ENCODE measurements at regions not wholly inside any gene's neighbourhood (a gene's known extent, or its start where the extent isn't known, plus 50 kb on each side); places are given as distances from the start of the nearest gene placed in this dataset.

GRCh38 chr17:34176440-34176839, 78.6 kb upstream of the CCL2 start:
- ChIA-PET CTCF (interaction anchor here (0.9 to 1.9 kb wide), 3 partner anchors 10 to 186 kb away, joined by 3 to 5 read pairs (median 3); no protein-coding TSS in a partner anchor), POLR2A (no interaction called here)
- Histone ChIP-seq H3K36me3 (ENCODE audit: control insufficient read depth, insufficient read depth, low read length) (no peaks in the 10 kb centered on the region), H3K4me3 (ENCODE audit: low read depth, low read length) (no peak overlapping the region), H3K27me3 (ENCODE audit: control insufficient read depth, insufficient read depth, low read length) (no peaks in the 10 kb centered on the region)
- no peak for DNase-seq (ENCODE audit: low read depth)
- TF ChIP-seq CTCF (IDR thresholded peaks at IDR 0.05; ENCODE audit: insufficient read depth, low read depth, low read length), result no peak

- Histone ChIP-seq H3K36me3 (ENCODE audit: control insufficient read depth, insufficient read depth, low read length) (no peaks in the 10 kb centered on the region), H3K27me3 (ENCODE audit: control insufficient read depth, insufficient read depth, low read length) (peaks cover 3% of the 10 kb centered on the region; the same call in 1 of the 2 replicates), H3K4me3 (ENCODE audit: low read depth, low read length) (no peak overlapping the region)
- POLR2A ChIA-PET, result interaction anchor here (0.7 kb wide), 1 partner anchor 43 kb away, joined by 3 read pairs; no protein-coding TSS in a partner anchor
- TF ChIP-seq CTCF (IDR thresholded peaks at IDR 0.05; ENCODE audit: insufficient read depth, low read depth, low read length), result no peak
- CTCF ChIA-PET, result interaction anchor here (1.2 to 1.5 kb wide), 3 partner anchors 19 to 184 kb away, joined by 3 to 6 read pairs (median 4); no protein-coding TSS in a partner anchor
- DNase-seq (ENCODE audit: low read depth), result peak; percentile 72
Measured at GRCh38 chr17:34177642-34178041, 77.4 kb upstream of the CCL2 start.

GRCh38 chr17:34178092-34178491, 77.0 kb upstream of the CCL2 start:
- Histone ChIP-seq H3K4me3 (ENCODE audit: low read depth, low read length) (no peak overlapping the region), H3K36me3 (ENCODE audit: control insufficient read depth, insufficient read depth, low read length) (no peaks in the 10 kb centered on the region), H3K27me3 (ENCODE audit: control insufficient read depth, insufficient read depth, low read length) (peaks cover 3% of the 10 kb centered on the region; the same call in 1 of the 2 replicates)
- ChIA-PET CTCF (interaction anchor here (1.2 to 1.5 kb wide), 2 partner anchors 23 to 184 kb away, joined by 4 to 6 read pairs; no protein-coding TSS in a partner anchor), POLR2A (interaction anchor here (0.6 kb wide), 1 partner anchor 1079 kb away, joined by 5 read pairs; no protein-coding TSS in a partner anchor)
- no peak for DNase-seq (ENCODE audit: low read depth)
- no peak for TF ChIP-seq CTCF (IDR thresholded peaks at IDR 0.05; ENCODE audit: insufficient read depth, low read depth, low read length)

- Histone ChIP-seq H3K4me3 (ENCODE audit: low read depth, low read length) (no peak overlapping the region), H3K36me3 (ENCODE audit: control insufficient read depth, insufficient read depth, low read length) (no peaks in the 10 kb centered on the region), H3K27me3 (ENCODE audit: control insufficient read depth, insufficient read depth, low read length) (peaks cover 3% of the 10 kb centered on the region; the same call in 1 of the 2 replicates)
- ChIA-PET POLR2A (no interaction called here), CTCF (interaction anchor here (1.0 to 1.7 kb wide), 3 partner anchors 9 to 179 kb away, joined by 3 to 13 read pairs (median 4); no protein-coding TSS in a partner anchor)
- TF ChIP-seq CTCF (IDR thresholded peaks at IDR 0.05; ENCODE audit: insufficient read depth, low read depth, low read length), result no peak
- DNase-seq (ENCODE audit: low read depth), result no peak
Measured at GRCh38 chr17:34182036-34182803, 72.9 kb upstream of the CCL2 start.

GRCh38 chr17:34195987-34196386, 59.1 kb upstream of the CCL2 start:
- Histone ChIP-seq H3K36me3 (ENCODE audit: control insufficient read depth, insufficient read depth, low read length) (no peaks in the 10 kb centered on the region), H3K4me3 (ENCODE audit: low read depth, low read length) (no peak overlapping the region), H3K27me3 (ENCODE audit: control insufficient read depth, insufficient read depth, low read length) (no peaks in the 10 kb centered on the region)
- TF ChIP-seq CTCF (IDR thresholded peaks at IDR 0.05; ENCODE audit: insufficient read depth, low read depth, low read length), result no peak
- CTCF ChIA-PET, result interaction anchor here (0.6 to 3.0 kb wide), 5 partner anchors 19 to 168 kb away, joined by 3 to 66 read pairs (median 3); no protein-coding TSS in a partner anchor
- no peak for DNase-seq (ENCODE audit: low read depth)
- POLR2A ChIA-PET, result no interaction called here
